DOHH2 (cell line): ENCODE measurements at regions not wholly inside any gene's neighbourhood (a gene's known extent, or its start where the extent isn't known, plus 50 kb on each side); places are given as distances from the start of the nearest gene placed in this dataset.

ENCODE experiments used
- EZH2phosphoT487 ChIP-seq: fragments of 200-600 bp; sonication (generic); IDR thresholded peaks from 2 replicates; pipeline ENCODE4 v1.6.1; 2017; ENCODE audit warnings: borderline replicate concordance, mild to moderate bottlenecking, antibody characterized with exemption, low read length, moderate library complexity, mixed read lengths
- TF ChIP-seq, protein P1 (sequence below): fragments of 200-600 bp; sonication (generic); IDR thresholded peaks from one replicate; pipeline ENCODE4 v1.5.1; 2014; ENCODE audit warnings: antibody characterized with exemption, mild to moderate bottlenecking, low read depth, low read length; ENCODE audit not compliant: poor library complexity, severe bottlenecking

DNA sequence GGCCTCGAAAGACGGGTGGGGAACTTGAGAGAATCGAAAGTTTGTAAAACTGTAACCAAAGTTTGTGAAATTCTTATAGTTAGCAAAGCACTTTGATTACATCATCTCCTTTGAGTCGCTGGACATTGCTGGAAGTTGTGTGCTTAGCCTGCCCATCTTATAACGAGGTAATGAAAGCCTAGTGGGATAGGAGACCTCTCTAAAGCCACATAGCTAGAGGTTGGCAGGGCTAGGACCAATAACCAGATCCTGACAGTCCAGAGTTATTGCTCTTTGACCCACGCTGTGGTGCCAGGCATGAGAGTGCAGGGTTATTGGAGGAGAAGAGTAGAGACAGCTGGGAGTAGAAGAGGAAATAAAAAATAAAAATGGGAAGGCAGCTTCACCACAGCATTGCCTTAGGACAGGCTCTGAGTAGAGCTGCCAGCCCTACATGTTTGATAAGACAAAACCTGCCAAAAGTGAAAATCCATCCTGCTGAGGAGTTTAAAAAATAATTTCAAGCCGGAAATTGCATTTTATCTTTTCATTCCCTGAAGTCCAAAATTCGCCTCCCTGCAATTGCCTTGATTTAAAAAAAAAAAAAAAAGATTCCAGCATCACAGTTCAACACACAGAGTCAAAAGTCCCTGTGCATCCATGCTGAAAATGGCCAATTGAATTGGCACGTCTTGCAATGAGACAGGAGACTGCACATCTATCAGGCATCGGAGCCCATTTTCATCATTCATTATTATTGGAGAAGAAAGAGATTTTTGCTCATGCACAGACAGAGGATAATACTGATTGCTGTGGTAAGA, 225.5 kb upstream of the POU2AF2 start:
- TF ChIP-seq, protein P1, sequence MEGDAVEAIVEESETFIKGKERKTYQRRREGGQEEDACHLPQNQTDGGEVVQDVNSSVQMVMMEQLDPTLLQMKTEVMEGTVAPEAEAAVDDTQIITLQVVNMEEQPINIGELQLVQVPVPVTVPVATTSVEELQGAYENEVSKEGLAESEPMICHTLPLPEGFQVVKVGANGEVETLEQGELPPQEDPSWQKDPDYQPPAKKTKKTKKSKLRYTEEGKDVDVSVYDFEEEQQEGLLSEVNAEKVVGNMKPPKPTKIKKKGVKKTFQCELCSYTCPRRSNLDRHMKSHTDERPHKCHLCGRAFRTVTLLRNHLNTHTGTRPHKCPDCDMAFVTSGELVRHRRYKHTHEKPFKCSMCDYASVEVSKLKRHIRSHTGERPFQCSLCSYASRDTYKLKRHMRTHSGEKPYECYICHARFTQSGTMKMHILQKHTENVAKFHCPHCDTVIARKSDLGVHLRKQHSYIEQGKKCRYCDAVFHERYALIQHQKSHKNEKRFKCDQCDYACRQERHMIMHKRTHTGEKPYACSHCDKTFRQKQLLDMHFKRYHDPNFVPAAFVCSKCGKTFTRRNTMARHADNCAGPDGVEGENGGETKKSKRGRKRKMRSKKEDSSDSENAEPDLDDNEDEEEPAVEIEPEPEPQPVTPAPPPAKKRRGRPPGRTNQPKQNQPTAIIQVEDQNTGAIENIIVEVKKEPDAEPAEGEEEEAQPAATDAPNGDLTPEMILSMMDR, result no peak
- no peak for TF ChIP-seq EZH2phosphoT487
